K562 (cell line): ENCODE measurements at regions not wholly inside any gene's neighbourhood (a gene's known extent, or its start where the extent isn't known, plus 50 kb on each side); places are given as distances from the start of the nearest gene placed in this dataset.

ENCODE experiments used
- ATAC-seq: fragments of 200-7000 bp; cut with Tn5 transposase; 3 replicates; pipeline ENCODE4 v1.9.1; 2020; ENCODE audit warnings: moderate library complexity
- BruUV-seq: library from RNA; stranded (reverse); fragments of 400-500 nt; replicated peaks from 2 replicates; lab custom pipeline; 2021; lab: Mats Ljungman, UMichigan
- CTCF ChIA-PET: fragments of 300-600 bp; formaldehyde crosslinking; extraction: SDS; loops from one replicate; lab custom pipeline; 2021; ENCODE audit warnings: low intra/inter-chr PET ratio; lab: Yijun Ruan, JAX
- POLR2A ChIA-PET: fragments of 300-600, 350-650 bp; sonication (Branson Sonifier 250); formaldehyde crosslinking; extraction: SDS; loops from one replicate; lab custom pipeline; 2021; ENCODE audit warnings: antibody characterized with exemption, inconsistent platforms; lab: Yijun Ruan, JAX
- DNase-seq, 4 experiments: peaks; one replicate each; pipeline versions ENCODE4 v3.0.0 to v3.0.0-alpha.2; 2011 to 2018; ENCODE audit warnings: low spot score in 3 of 4, mixed read lengths in 3 of 4; ENCODE audit errors: extremely low read depth in 1 of 4
- FAIRE-seq: peaks from 2 replicates; lab custom pipeline; 2011; peaks lifted over from hg19 to GRCh38; lab: Jason Lieb, UNC
- H2AFZ ChIP-seq: 2 replicates; pipeline ENCODE4 v1.6.0; 2011; ENCODE audit warnings: low read depth, low read length, control low read depth, inconsistent platforms
- H3K27ac ChIP-seq: fragments of 200-600 bp; 3 replicates; pipeline ENCODE4 v1.8.0; 2011; ENCODE audit warnings: low read depth, mild to moderate bottlenecking, control low read depth, inconsistent platforms, low read length, moderate library complexity, mixed read lengths; ENCODE audit errors: extremely low read depth
- H3K27me3 ChIP-seq, 2 experiments: fragments of 300-600 bp in 1 of 2; 2 replicates in 1 of 2; 3 replicates in 1 of 2; pipeline versions ENCODE4 v1.6.0 to v1.8.0; 2011; ENCODE audit warnings: inconsistent platforms in 2 of 2, low read length in 2 of 2, mild to moderate bottlenecking in 1 of 2, mixed read lengths in 1 of 2, moderate library complexity in 1 of 2; ENCODE audit not compliant: control insufficient read depth in 2 of 2, insufficient read depth in 2 of 2
- H3K36me3 ChIP-seq: fragments of 300-600 bp; 3 replicates; pipeline ENCODE4 v1.8.0; 2011; ENCODE audit warnings: mild to moderate bottlenecking, low read length, inconsistent platforms; ENCODE audit not compliant: control insufficient read depth, insufficient read depth
- H3K4me1 ChIP-seq, 2 experiments: fragments of 200-600 bp in 1 of 2; replicated peaks in 1 of 2; 2 replicates in 1 of 2; 3 replicates in 1 of 2; pipeline versions ENCODE4 v1.5.1 to v1.8.0; 2011; ENCODE audit warnings: inconsistent platforms in 2 of 2, low read length in 2 of 2, mild to moderate bottlenecking in 1 of 2, mixed read lengths in 1 of 2, moderate library complexity in 1 of 2; ENCODE audit not compliant: control insufficient read depth in 2 of 2, insufficient read depth in 2 of 2
- H3K4me2 ChIP-seq: 2 replicates; pipeline ENCODE4 v1.6.1; 2011; ENCODE audit warnings: low read length, control low read depth, inconsistent platforms, mixed read lengths; ENCODE audit not compliant: insufficient read depth
- H3K4me3 ChIP-seq: fragments of 200-600 bp; sonication (generic), shearing (Covaris generic); 2 replicates; pipeline ENCODE4 v1.5.1; 2016; ENCODE audit warnings: control low read depth, inconsistent platforms
- H3K79me2 ChIP-seq: fragments of 200-600 bp; 3 replicates; pipeline ENCODE4 v1.8.0; 2011; ENCODE audit warnings: low read length, inconsistent platforms; ENCODE audit not compliant: control insufficient read depth, insufficient read depth
- H3K9ac ChIP-seq, 2 experiments: 2 replicates each; pipeline versions ENCODE4 v1.6.0 to v1.6.1; 2011; ENCODE audit warnings: low read depth in 2 of 2, low read length in 2 of 2, control low read depth in 1 of 2, inconsistent platforms in 1 of 2, mild to moderate bottlenecking in 1 of 2, mixed read lengths in 1 of 2; ENCODE audit not compliant: insufficient read depth in 1 of 2
- H3K9me1 ChIP-seq: one replicate; pipeline ENCODE4 v1.6.0; 2011; ENCODE audit warnings: inconsistent platforms, mild to moderate bottlenecking, low read length, moderate library complexity; ENCODE audit not compliant: control insufficient read depth, insufficient read depth
- H3K9me3 ChIP-seq: replicated peaks from 2 replicates; pipeline ENCODE4 v1.5.1; 2011; ENCODE audit warnings: low read depth, low read length, inconsistent platforms; ENCODE audit not compliant: control insufficient read depth, insufficient read depth
- H4K20me1 ChIP-seq: replicated peaks from 2 replicates; pipeline ENCODE4 v1.6.1; 2011; ENCODE audit warnings: low read length, inconsistent platforms, mixed read lengths; ENCODE audit not compliant: control insufficient read depth, insufficient read depth
- DDX20 ChIP-seq: fragments of 450-650 bp; IDR thresholded peaks from 2 replicates; pipeline ENCODE4 v1.6.1; 2016; ENCODE audit warnings: missing genetic modification characterization, low read depth, mild to moderate bottlenecking, missing compliant biosample characterization, moderate library complexity
- IRF1 ChIP-seq: sonication (generic); formaldehyde crosslinking; IDR thresholded peaks from 2 replicates; pipeline ENCODE4 v1.8.0; 2022; ENCODE audit warnings: missing genetic modification reagents, mild to moderate bottlenecking, borderline replicate concordance
- NKRF ChIP-seq: fragments of 450-650 bp; IDR thresholded peaks from 2 replicates; pipeline ENCODE4 v1.6.1; 2016; ENCODE audit warnings: borderline replicate concordance
- PCBP2 ChIP-seq: fragments of 200-400 bp; formaldehyde crosslinking; IDR thresholded peaks from 2 replicates; pipeline ENCODE4 v1.6.1; 2018; ENCODE audit warnings: low read length, low read depth, mild to moderate bottlenecking, moderate library complexity; ENCODE audit not compliant: poor library complexity, severe bottlenecking
- ZNF239 ChIP-seq: fragments of 250-450 bp; sonication (Bioruptor Pico); IDR thresholded peaks from 2 replicates; pipeline ENCODE4 v1.4.0; 2020; ENCODE audit warnings: mild to moderate bottlenecking
- ZNF408 ChIP-seq: fragments of 250-450 bp; sonication (Bioruptor Pico); IDR thresholded peaks from 2 replicates; pipeline ENCODE4 v1.4.0; 2020; ENCODE audit warnings: low read depth, mild to moderate bottlenecking, moderate library complexity
- WGBS: fragments of 100-300 bp; shearing (Covaris generic); methylation state at CpG from one replicate; pipeline ENCODE4 v1.1.6; 2016; ENCODE audit warnings: low coverage, mixed read lengths; ENCODE audit not compliant: insufficient coverage; ENCODE audit errors: missing lambda C conversion rate; 5-methylcytosine and 5-hydroxymethylcytosine counted together
- in situ Hi-C: fragments of 300-500 bp; cut with MboI; formaldehyde crosslinking; loops from 4 replicates; pipeline ENCODE4 v1.15.0; 2018; ENCODE audit warnings: inconsistent platforms, mixed read lengths
- intact Hi-C: fragments of 100-400 bp; cut with micrococcal nuclease; formaldehyde crosslinking; loops from 2 replicates; pipeline ENCODE4 v1.14.2; 2022
- TF ChIP-seq, protein P1 (sequence below): fragments of 250-450 bp; sonication (Bioruptor Pico); IDR thresholded peaks from 2 replicates; pipeline ENCODE4 v1.5.0; 2021

DNA sequence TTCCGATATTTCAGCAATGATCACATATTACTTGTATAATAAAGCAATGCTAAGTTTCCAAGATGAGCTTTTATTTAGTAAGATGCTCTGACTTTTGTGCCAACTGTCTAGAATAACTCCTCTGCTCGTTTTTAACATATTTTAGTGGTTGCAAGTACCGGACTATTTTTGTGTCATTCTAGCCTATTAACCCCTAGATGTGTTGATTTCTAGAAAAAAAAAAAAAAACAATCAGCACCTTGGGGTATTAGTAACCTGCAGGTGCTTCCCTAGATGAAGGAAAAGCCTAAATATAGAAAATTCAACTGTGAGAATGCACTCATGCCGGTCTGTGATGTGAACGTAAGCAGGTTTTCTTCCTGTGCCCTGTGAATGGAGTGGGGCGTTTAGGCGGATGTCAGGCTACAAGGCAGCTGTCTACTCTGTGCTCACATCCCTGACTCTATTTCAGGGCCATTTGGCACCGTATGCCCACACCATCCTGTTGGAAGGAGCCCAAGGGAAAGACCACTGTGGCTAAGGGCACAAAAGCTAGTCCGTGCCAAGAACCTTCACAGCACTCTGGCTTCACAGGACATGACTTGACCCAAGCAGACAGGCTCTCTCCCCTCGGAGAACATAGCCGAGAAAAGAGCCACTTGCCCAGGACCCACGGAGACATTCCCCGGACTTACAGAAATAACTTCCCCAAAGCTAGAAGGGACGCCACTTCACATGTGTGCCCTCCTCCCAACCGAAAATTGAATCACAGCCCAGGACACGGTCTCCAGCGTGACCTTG lies 60.9 kb upstream of the AGAP1 start:
- no TSS peak for BruUV-seq
- Histone ChIP-seq H3K4me3 (no peak overlapping the region), H3K4me2 (no peak overlapping the region), H3K9me3 (no peaks in the 10 kb centered on the region), H3K79me2 (no peaks in the 10 kb centered on the region), H3K27ac (no peak overlapping the region), H4K20me1 (no peaks in the 10 kb centered on the region)
- ChIA-PET CTCF (interaction anchor here (0.5 to 2.2 kb wide), 4 partner anchors 159 to 347 kb away, joined by 3 to 18 read pairs (median 4); no protein-coding TSS in a partner anchor), POLR2A (interaction anchor here (0.8 to 1.5 kb wide), 3 partner anchors 13 to 21 kb away, joined by 3 to 4 read pairs (median 3); no protein-coding TSS in a partner anchor)
- FAIRE-seq: no peak
- intact Hi-C loops: loop anchor here (5.0 kb wide), 1 partner anchor 314 kb away; no protein-coding TSS in a partner anchor
- TF ChIP-seq DDX20 (tag): no peak
- TF ChIP-seq ZNF408 (CRISPR knock-in tag): no peak
- TF ChIP-seq IRF1 (CRISPR knock-in tag): no peak
- TF ChIP-seq, protein P1, sequence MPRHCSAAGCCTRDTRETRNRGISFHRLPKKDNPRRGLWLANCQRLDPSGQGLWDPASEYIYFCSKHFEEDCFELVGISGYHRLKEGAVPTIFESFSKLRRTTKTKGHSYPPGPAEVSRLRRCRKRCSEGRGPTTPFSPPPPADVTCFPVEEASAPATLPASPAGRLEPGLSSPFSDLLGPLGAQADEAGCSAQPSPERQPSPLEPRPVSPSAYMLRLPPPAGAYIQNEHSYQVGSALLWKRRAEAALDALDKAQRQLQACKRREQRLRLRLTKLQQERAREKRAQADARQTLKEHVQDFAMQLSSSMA (CRISPR knock-in tag): no peak
- no peak for TF ChIP-seq NKRF
- no peak for TF ChIP-seq ZNF239
- TF ChIP-seq PCBP2: no peak
- TF ChIP-seq, all 486 proteins: peak for 0
- Histone ChIP-seq H3K27me3 (no peaks in the 10 kb centered on the region), H3K9ac (no peak overlapping the region), H3K4me1 (peaks cover 0 to 8% of the 10 kb centered on the region in 2 experiments; a peak in 3 of 5 replicates), H3K9me1 (no peaks in the 10 kb centered on the region), H3K36me3 (no peaks in the 10 kb centered on the region), H2AFZ (peak overlapping the region; percentile 53; the same call in 1 of the 2 replicates)
- ATAC-seq: no peak
- in situ Hi-C loops: loop anchor here (10.0 kb wide), 1 partner anchor 152 kb away; no protein-coding TSS in a partner anchor
- no peak for DNase-seq
- 57% methylated on average over 14 of the region's 17 CpGs for WGBS
